H9 (cell line): ENCODE measurements at regions not wholly inside any gene's neighbourhood (a gene's known extent, or its start where the extent isn't known, plus 50 kb on each side); places are given as distances from the start of the nearest gene placed in this dataset.

Experiments
- DNase-seq: peaks from one replicate; pipeline ENCODE4 v3.0.0-alpha.2; 2017
- H2AFZ ChIP-seq: one replicate; pipeline ENCODE4 v1.6.1; 2013; ENCODE audit warnings: mild to moderate bottlenecking, low read length, control low read depth, moderate library complexity
- H2AK5ac ChIP-seq: 2 replicates; pipeline ENCODE4 v1.6.1; 2013; ENCODE audit warnings: low read length, control low read depth, mixed read lengths; ENCODE audit not compliant: insufficient read length
- H2BK120ac ChIP-seq: one replicate; pipeline ENCODE4 v1.6.1; 2013; ENCODE audit warnings: low read depth, mild to moderate bottlenecking, low read length, control low read depth, inconsistent platforms; ENCODE audit not compliant: poor library complexity, severe bottlenecking
- H2BK12ac ChIP-seq: 2 replicates; pipeline ENCODE4 v1.6.1; 2013; ENCODE audit warnings: low read length, control low read depth, mixed read lengths, low read depth; ENCODE audit not compliant: insufficient read length
- H2BK15ac ChIP-seq: 2 replicates; pipeline ENCODE4 v1.6.1; 2013; ENCODE audit warnings: low read depth, low read length, control low read depth
- H2BK20ac ChIP-seq: one replicate; pipeline ENCODE4 v1.6.1; 2013; ENCODE audit warnings: low read depth, mild to moderate bottlenecking, low read length, control low read depth, inconsistent platforms; ENCODE audit not compliant: poor library complexity, severe bottlenecking
- H2BK5ac ChIP-seq: 2 replicates; pipeline ENCODE4 v1.6.1; 2013; ENCODE audit warnings: low read length, control low read depth, mixed read lengths; ENCODE audit not compliant: insufficient read length
- H3K14ac ChIP-seq: 2 replicates; pipeline ENCODE4 v1.6.1; 2013; ENCODE audit warnings: low read length, control low read depth; ENCODE audit not compliant: insufficient read depth
- H3K18ac ChIP-seq: 2 replicates; pipeline ENCODE4 v1.6.1; 2013; ENCODE audit warnings: low read depth, mild to moderate bottlenecking, mixed read lengths, low read length, control low read depth; ENCODE audit not compliant: insufficient read length
- H3K23ac ChIP-seq: 2 replicates; pipeline ENCODE4 v1.6.1; 2013; ENCODE audit warnings: low read length, control low read depth, mixed read lengths, low read depth; ENCODE audit not compliant: insufficient read length
- H3K23me2 ChIP-seq: 2 replicates; pipeline ENCODE4 v1.6.1; 2013; ENCODE audit warnings: low read depth, mild to moderate bottlenecking, mixed read lengths, low read length, control low read depth; ENCODE audit not compliant: insufficient read length, poor library complexity, severe bottlenecking
- H3K27ac ChIP-seq: 2 replicates; pipeline ENCODE4 v1.5.1; 2013; ENCODE audit warnings: low read length, control low read depth, mixed read lengths, low read depth; ENCODE audit not compliant: insufficient read length
- H3K27me3 ChIP-seq: 2 replicates; pipeline ENCODE4 v1.6.1; 2013; ENCODE audit warnings: low read length, control low read depth, inconsistent platforms; ENCODE audit not compliant: insufficient read depth
- H3K4ac ChIP-seq: 2 replicates; pipeline ENCODE4 v1.6.1; 2013; ENCODE audit warnings: low read depth, mild to moderate bottlenecking, control low read depth, inconsistent platforms, low read length, moderate library complexity
- H3K4me1 ChIP-seq: 2 replicates; pipeline ENCODE4 v1.6.1; 2013; ENCODE audit warnings: low read length, control low read depth, inconsistent platforms; ENCODE audit not compliant: insufficient read depth
- H3K4me2 ChIP-seq: 2 replicates; pipeline ENCODE4 v1.6.1; 2013; ENCODE audit warnings: low read length, control low read depth, mixed read lengths; ENCODE audit not compliant: insufficient read length, insufficient read depth
- H3K56ac ChIP-seq: 2 replicates; pipeline ENCODE4 v1.6.1; 2013; ENCODE audit warnings: low read depth, mild to moderate bottlenecking, mixed read lengths, low read length, control low read depth; ENCODE audit not compliant: insufficient read length
- H3K79me1 ChIP-seq: 2 replicates; pipeline ENCODE4 v1.6.1; 2013; ENCODE audit warnings: low read depth, mild to moderate bottlenecking, moderate library complexity, low read length, control low read depth, inconsistent platforms; ENCODE audit not compliant: insufficient read depth, poor library complexity, severe bottlenecking
- H3K79me2 ChIP-seq: 2 replicates; pipeline ENCODE4 v1.6.1; 2013; ENCODE audit warnings: low read length, control low read depth, inconsistent platforms; ENCODE audit not compliant: insufficient read depth
- H3K9ac ChIP-seq: 2 replicates; pipeline ENCODE4 v1.6.1; 2013; ENCODE audit warnings: low read length, control low read depth, mixed read lengths; ENCODE audit not compliant: insufficient read length; ENCODE audit errors: extremely low read depth
- H3K9me3 ChIP-seq: one replicate; pipeline ENCODE4 v1.6.1; 2013; ENCODE audit warnings: low read depth, low read length, inconsistent platforms; ENCODE audit not compliant: control insufficient read depth
- H3T11ph ChIP-seq: one replicate; pipeline ENCODE4 v1.6.1; 2013; ENCODE audit warnings: mild to moderate bottlenecking, low read length, control low read depth, inconsistent platforms
- H4K20me1 ChIP-seq: one replicate; pipeline ENCODE4 v1.6.1; 2013; ENCODE audit not compliant: control insufficient read depth, insufficient read length, insufficient read depth
- H4K5ac ChIP-seq: 2 replicates; pipeline ENCODE4 v1.6.1; 2013; ENCODE audit warnings: low read depth, mild to moderate bottlenecking, mixed read lengths, low read length, control low read depth; ENCODE audit not compliant: insufficient read length
- H4K8ac ChIP-seq: replicated peaks from 2 replicates; pipeline ENCODE4 v1.6.1; 2013; ENCODE audit warnings: low read length, control low read depth, mixed read lengths, low read depth; ENCODE audit not compliant: insufficient read length
- H4K91ac ChIP-seq: 2 replicates; pipeline ENCODE4 v1.6.1; 2013; ENCODE audit warnings: low read depth, mild to moderate bottlenecking, moderate library complexity, mixed read lengths, low read length, control low read depth; ENCODE audit not compliant: insufficient read length
- H3K27ac Mint-ChIP-seq, 3 experiments: 2 replicates in 2 of 3; 3 replicates in 1 of 3; pipeline ENCODE4 v1.8.0; 2020 to 2021; ENCODE audit warnings: mixed read lengths in 3 of 3, mild to moderate bottlenecking in 1 of 3, moderate library complexity in 1 of 3
- H3K27me3 Mint-ChIP-seq: 2 replicates; pipeline ENCODE4 v1.8.0; 2021; ENCODE audit warnings: low read depth, mild to moderate bottlenecking, moderate library complexity, mixed read lengths
- H3K36me3 Mint-ChIP-seq, 3 experiments: 2 replicates in 2 of 3; 3 replicates in 1 of 3; pipeline ENCODE4 v1.8.0; 2020 to 2021; ENCODE audit warnings: low read depth in 3 of 3, mixed read lengths in 3 of 3; ENCODE audit not compliant: insufficient read depth in 1 of 3
- H3K4me1 Mint-ChIP-seq, 2 experiments: 2 replicates each; pipeline ENCODE4 v1.8.0; 2020; ENCODE audit warnings: mixed read lengths in 2 of 2
- H3K4me3 Mint-ChIP-seq, 2 experiments: 2 replicates in 1 of 2; 3 replicates in 1 of 2; pipeline ENCODE4 v1.8.0; 2020 to 2021; ENCODE audit warnings: mild to moderate bottlenecking in 2 of 2, mixed read lengths in 2 of 2, moderate library complexity in 1 of 2
- H3K9me3 Mint-ChIP-seq, 2 experiments: 2 replicates in 1 of 2; 3 replicates in 1 of 2; pipeline ENCODE4 v1.8.0; 2020; ENCODE audit warnings: mild to moderate bottlenecking in 2 of 2, mixed read lengths in 2 of 2, moderate library complexity in 1 of 2
- whole genome bisulfite sequencing: extraction: QIAGEN DNeasy Blood & Tissue Kit; methylation state at CpG from one replicate; pipeline ENCODE4 v1.1.7; 2013; ENCODE audit warnings: missing lambda C conversion rate, low lambda C conversion rate, mixed read lengths; ENCODE audit not compliant: insufficient read length; ENCODE audit errors: extremely low coverage; 5-methylcytosine and 5-hydroxymethylcytosine counted together
- TF ChIP-seq, protein P1 (sequence below): fragments of 200-600 bp; sonication (generic); conservative IDR thresholded peaks from 3 replicates; pipeline ENCODE4 v1.8.0; 2021; ENCODE audit warnings: antibody characterized with exemption, mild to moderate bottlenecking

DNA sequence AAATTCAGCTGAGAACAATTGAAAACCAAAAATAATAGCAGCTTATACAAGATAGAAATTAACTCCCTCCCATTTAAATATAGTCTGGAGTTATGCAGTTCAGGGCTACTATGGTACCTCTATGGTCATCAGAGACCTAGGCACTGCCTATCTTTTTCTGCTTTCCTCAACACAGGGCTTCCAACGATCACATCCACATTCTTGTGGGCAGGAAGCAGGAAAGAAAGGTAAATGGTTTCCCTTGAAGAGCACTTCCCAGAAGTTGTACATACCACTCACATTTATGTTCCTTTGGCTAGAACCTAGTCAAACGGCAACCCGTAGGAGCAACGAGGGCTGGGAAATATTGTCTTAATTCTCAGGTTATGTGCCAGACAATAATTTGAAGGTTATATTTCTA, 197.7 kb upstream of the PRICKLE2 start:
- Histone ChIP-seq H3K9me3 (no peaks in the 10 kb centered on the region), H3K14ac (no peak overlapping the region), H3K18ac (no peak overlapping the region), H3K23me2 (no peaks in the 10 kb centered on the region), H3K56ac (no peak overlapping the region), H2BK120ac (no peak overlapping the region), H2AFZ (no peak overlapping the region), H2BK12ac (no peak overlapping the region), H4K91ac (no peak overlapping the region), H2BK15ac (no peak overlapping the region), H3K27me3 (no peaks in the 10 kb centered on the region), H3K9ac (no peak overlapping the region), H4K20me1 (no peaks in the 10 kb centered on the region), H2BK5ac (no peak overlapping the region), H2AK5ac (no peak overlapping the region), H3K23ac (no peak overlapping the region), H3K79me2 (no peaks in the 10 kb centered on the region), H4K5ac (no peak overlapping the region), H3K79me1 (no peaks in the 10 kb centered on the region), H2BK20ac (no peak overlapping the region), H3K4me2 (no peak overlapping the region), H3K4ac (no peak overlapping the region), H4K8ac (no peak overlapping the region), H3K27ac (no peak overlapping the region), H3K4me1 (no peaks in the 10 kb centered on the region; the same call in 1 of the 2 replicates), H3T11ph (no peak overlapping the region)
- H3K27ac Mint-ChIP-seq: no peak overlapping the region
- DNase-seq: no peak
- no CpG with 5 or more reads among the region's 4 CpGs for WGBS
- peaks cover 10 to 17% of the 10 kb centered on the region in 2 experiments for H3K4me1 Mint-ChIP-seq
- TF ChIP-seq, protein P1, sequence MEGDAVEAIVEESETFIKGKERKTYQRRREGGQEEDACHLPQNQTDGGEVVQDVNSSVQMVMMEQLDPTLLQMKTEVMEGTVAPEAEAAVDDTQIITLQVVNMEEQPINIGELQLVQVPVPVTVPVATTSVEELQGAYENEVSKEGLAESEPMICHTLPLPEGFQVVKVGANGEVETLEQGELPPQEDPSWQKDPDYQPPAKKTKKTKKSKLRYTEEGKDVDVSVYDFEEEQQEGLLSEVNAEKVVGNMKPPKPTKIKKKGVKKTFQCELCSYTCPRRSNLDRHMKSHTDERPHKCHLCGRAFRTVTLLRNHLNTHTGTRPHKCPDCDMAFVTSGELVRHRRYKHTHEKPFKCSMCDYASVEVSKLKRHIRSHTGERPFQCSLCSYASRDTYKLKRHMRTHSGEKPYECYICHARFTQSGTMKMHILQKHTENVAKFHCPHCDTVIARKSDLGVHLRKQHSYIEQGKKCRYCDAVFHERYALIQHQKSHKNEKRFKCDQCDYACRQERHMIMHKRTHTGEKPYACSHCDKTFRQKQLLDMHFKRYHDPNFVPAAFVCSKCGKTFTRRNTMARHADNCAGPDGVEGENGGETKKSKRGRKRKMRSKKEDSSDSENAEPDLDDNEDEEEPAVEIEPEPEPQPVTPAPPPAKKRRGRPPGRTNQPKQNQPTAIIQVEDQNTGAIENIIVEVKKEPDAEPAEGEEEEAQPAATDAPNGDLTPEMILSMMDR: no peak
- no peaks in the 10 kb centered on the region for H3K9me3 Mint-ChIP-seq
- H3K36me3 Mint-ChIP-seq: no peaks in the 10 kb centered on the region; a peak in 1 of 7 replicates
- H3K4me3 Mint-ChIP-seq: no peak overlapping the region
- H3K27me3 Mint-ChIP-seq: no peaks in the 10 kb centered on the region
